ENCODE measurements at regions not wholly inside any gene's neighbourhood (a gene's known extent, or its start where the extent isn't known, plus 50 kb on each side); places are given as distances from the start of the nearest gene placed in this dataset.

- TF ChIP-seq CTCF (conservative IDR thresholded peaks at IDR 0.05; ENCODE audit: low read depth, low read length), result no peak
- H3K4me3 ChIP-seq (ENCODE audit: low read depth, low read length), result no peak overlapping the region
- no peak for DNase-seq (ENCODE audit: low read depth)
These were observed 138.5 kb downstream of the TMEM200C start for GRCh38 chr18:5756823-5757222.

GRCh38 chr18:5747678-5748077, 147.6 kb downstream of the TMEM200C start:
- H3K4me3 ChIP-seq (ENCODE audit: low read depth, low read length), result no peak overlapping the region
- TF ChIP-seq CTCF (conservative IDR thresholded peaks at IDR 0.05; ENCODE audit: low read depth, low read length), result no peak
- no peak for DNase-seq (ENCODE audit: low read depth)

GRCh38 chr18:5746844-5747243, 148.5 kb downstream of the TMEM200C start:
- no peak for TF ChIP-seq CTCF (conservative IDR thresholded peaks at IDR 0.05; ENCODE audit: low read depth, low read length)
- no peak overlapping the region for H3K4me3 ChIP-seq (ENCODE audit: low read depth, low read length)
- no peak for DNase-seq (ENCODE audit: low read depth)

- no peak for DNase-seq (ENCODE audit: low read depth)
- TF ChIP-seq CTCF (conservative IDR thresholded peaks at IDR 0.05; ENCODE audit: low read depth, low read length), result no peak
- H3K4me3 ChIP-seq (ENCODE audit: low read depth, low read length), result no peak overlapping the region
These were observed 150.7 kb downstream of the TMEM200C start for GRCh38 chr18:5744659-5745058.

GRCh38 chr18:5738526-5738925, 156.8 kb downstream of the TMEM200C start:
- DNase-seq (ENCODE audit: low read depth), result no peak
- no peak overlapping the region for H3K4me3 ChIP-seq (ENCODE audit: low read depth, low read length)
- TF ChIP-seq CTCF (conservative IDR thresholded peaks at IDR 0.05; ENCODE audit: low read depth, low read length), result no peak

- no peak for TF ChIP-seq CTCF (conservative IDR thresholded peaks at IDR 0.05; ENCODE audit: low read depth, low read length)
- DNase-seq (ENCODE audit: low read depth), result no peak
- H3K4me3 ChIP-seq (ENCODE audit: low read depth, low read length), result no peak overlapping the region
These were observed 163.0 kb downstream of the TMEM200C start for GRCh38 chr18:5732318-5732717.

- DNase-seq (ENCODE audit: low read depth), result no peak
- TF ChIP-seq CTCF (conservative IDR thresholded peaks at IDR 0.05; ENCODE audit: low read depth, low read length), result no peak
- no peak overlapping the region for H3K4me3 ChIP-seq (ENCODE audit: low read depth, low read length)
These were observed 165.2 kb downstream of the TMEM200C start for GRCh38 chr18:5729983-5730699.
